Mesenchymal stem cell (in vitro differentiated cells and primary cell): ENCODE measurements at regions not wholly inside any gene's neighbourhood (a gene's known extent, or its start where the extent isn't known, plus 50 kb on each side); places are given as distances from the start of the nearest gene placed in this dataset.
"Not testable (repeated sequence)": the region's sequence is repeated elsewhere in the genome, so short reads cannot be mapped to it uniquely, and the experiment has no call there.

Experiments
- DNase-seq: peaks from one replicate; pipeline ENCODE4 v3.0.0-alpha.2; 2013
- H2AFZ ChIP-seq: one replicate; pipeline ENCODE4 v1.6.1; 2013; ENCODE audit warnings: low read depth, mild to moderate bottlenecking, control low read depth, inconsistent platforms, low read length, moderate library complexity
- H2AK5ac ChIP-seq: 2 replicates; pipeline ENCODE4 v1.6.1; 2013; ENCODE audit warnings: low read length, moderate library complexity, mild to moderate bottlenecking, inconsistent platforms; ENCODE audit not compliant: severe bottlenecking
- H2BK120ac ChIP-seq: one replicate; pipeline ENCODE4 v1.6.1; 2013; ENCODE audit warnings: low read depth, mild to moderate bottlenecking, inconsistent platforms, low read length, moderate library complexity
- H2BK12ac ChIP-seq, 2 experiments: one replicate each; pipeline ENCODE4 v1.6.1; 2013; ENCODE audit warnings: inconsistent platforms in 2 of 2, low read length in 2 of 2, mild to moderate bottlenecking in 2 of 2, moderate library complexity in 2 of 2, control low read depth in 1 of 2
- H2BK15ac ChIP-seq: one replicate; pipeline ENCODE4 v1.6.1; 2013; ENCODE audit warnings: mild to moderate bottlenecking, low read depth, inconsistent platforms; ENCODE audit not compliant: poor library complexity, severe bottlenecking
- H2BK5ac ChIP-seq: 2 replicates; pipeline ENCODE4 v1.6.1; 2013; ENCODE audit warnings: low read depth, mild to moderate bottlenecking, low read length, control low read depth, inconsistent platforms; ENCODE audit not compliant: poor library complexity, severe bottlenecking
- H3K14ac ChIP-seq, 2 experiments: one replicate each; pipeline ENCODE4 v1.6.1; 2013; ENCODE audit warnings: inconsistent platforms in 2 of 2, low read length in 2 of 2, control low read depth in 1 of 2, mild to moderate bottlenecking in 1 of 2, moderate library complexity in 1 of 2
- H3K18ac ChIP-seq, 2 experiments: one replicate each; pipeline ENCODE4 v1.6.1; 2013; ENCODE audit warnings: inconsistent platforms in 2 of 2, low read length in 2 of 2, control low read depth in 1 of 2, low read depth in 1 of 2, mild to moderate bottlenecking in 1 of 2
- H3K23ac ChIP-seq, 2 experiments: one replicate each; pipeline ENCODE4 v1.6.1; 2013; ENCODE audit warnings: inconsistent platforms in 2 of 2, low read length in 2 of 2, mild to moderate bottlenecking in 2 of 2, moderate library complexity in 2 of 2, control low read depth in 1 of 2
- H3K27ac ChIP-seq: 2 replicates; pipeline ENCODE4 v1.5.1; 2013; ENCODE audit warnings: mild to moderate bottlenecking, moderate library complexity, low read length, control low read depth, inconsistent platforms; ENCODE audit not compliant: poor library complexity, severe bottlenecking
- H3K27me3 ChIP-seq, 2 experiments: 2 replicates each; pipeline versions ENCODE4 v1.6.1 to v1.7.0; 2013; ENCODE audit warnings: low read length in 2 of 2, mild to moderate bottlenecking in 2 of 2, moderate library complexity in 2 of 2, control low read depth in 1 of 2, inconsistent platforms in 1 of 2; ENCODE audit not compliant: control insufficient read depth in 1 of 2, insufficient read depth in 1 of 2
- H3K36me3 ChIP-seq, 2 experiments: 2 replicates each; pipeline versions ENCODE4 v1.6.1 to v1.7.0; 2013; ENCODE audit warnings: low read length in 2 of 2, control low read depth in 1 of 2, inconsistent platforms in 1 of 2, low read depth in 1 of 2, mild to moderate bottlenecking in 1 of 2; ENCODE audit not compliant: insufficient read depth in 2 of 2, control insufficient read depth in 1 of 2
- H3K4ac ChIP-seq, 2 experiments: one replicate each; pipeline ENCODE4 v1.6.1; 2013; ENCODE audit warnings: inconsistent platforms in 2 of 2, low read length in 2 of 2, mild to moderate bottlenecking in 2 of 2, moderate library complexity in 2 of 2, control low read depth in 1 of 2, low read depth in 1 of 2
- H3K4me1 ChIP-seq: 2 replicates; pipeline ENCODE4 v1.6.1; 2013; ENCODE audit warnings: low read depth, low read length, control low read depth; ENCODE audit not compliant: control insufficient read depth, insufficient read depth
- H3K4me2 ChIP-seq: 2 replicates; pipeline ENCODE4 v1.6.1; 2013; ENCODE audit warnings: low read length, mild to moderate bottlenecking, inconsistent platforms; ENCODE audit not compliant: poor library complexity, severe bottlenecking
- H3K4me3 ChIP-seq, 2 experiments: 2 replicates each; pipeline versions ENCODE4 v1.5.1 to v1.7.0; 2013; ENCODE audit warnings: low read length in 2 of 2, mild to moderate bottlenecking in 2 of 2, control low read depth in 1 of 2, low read depth in 1 of 2; ENCODE audit not compliant: insufficient read depth in 1 of 2
- H3K79me1 ChIP-seq: replicated peaks from 2 replicates; pipeline ENCODE4 v1.6.1; 2013; ENCODE audit warnings: mild to moderate bottlenecking, control low read depth, low read length, inconsistent platforms; ENCODE audit not compliant: poor library complexity, severe bottlenecking
- H3K9ac ChIP-seq: 2 replicates; pipeline ENCODE4 v1.7.0; 2013; ENCODE audit warnings: mild to moderate bottlenecking, low read length, moderate library complexity
- H3K9me3 ChIP-seq: 2 replicates; pipeline ENCODE4 v1.7.0; 2013; ENCODE audit warnings: mild to moderate bottlenecking, low read length; ENCODE audit not compliant: control insufficient read depth
- H4K8ac ChIP-seq: one replicate; pipeline ENCODE4 v1.6.1; 2013; ENCODE audit warnings: inconsistent platforms, mild to moderate bottlenecking, low read length, moderate library complexity
- H4K91ac ChIP-seq: one replicate; pipeline ENCODE4 v1.6.1; 2013; ENCODE audit warnings: mild to moderate bottlenecking, low read length, inconsistent platforms
- WGBS: methylation state at CpG from one replicate; pipeline ENCODE4 v1.1.7; 2013; ENCODE audit warnings: mixed read lengths; 5-methylcytosine and 5-hydroxymethylcytosine counted together

DNA sequence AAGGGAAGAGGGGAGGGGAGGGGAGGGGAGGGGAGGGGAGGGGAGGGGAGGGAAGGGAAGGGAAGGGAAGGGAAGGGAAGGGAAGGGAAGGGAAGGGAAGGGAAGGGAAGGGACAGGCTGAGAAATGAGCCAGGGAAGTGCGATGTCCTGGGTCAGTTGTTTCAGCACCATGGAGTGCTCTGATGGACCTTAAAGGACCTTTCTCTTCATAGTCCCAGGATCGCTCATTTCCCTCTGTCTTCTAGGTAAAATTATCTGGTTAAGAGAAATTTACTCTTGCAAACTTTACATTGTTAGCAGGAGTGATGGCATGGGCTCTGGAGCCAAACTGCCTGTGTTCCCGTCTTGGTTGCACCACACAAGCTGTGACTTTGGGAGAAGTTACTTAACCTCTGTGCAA lies 357.8 kb downstream of the MATN1 start:
- H2BK15ac ChIP-seq: no peak overlapping the region
- H2AK5ac ChIP-seq: no peak overlapping the region
- H2BK5ac ChIP-seq: no peak overlapping the region
- no peak overlapping the region for H3K27ac ChIP-seq
- H3K4me1 ChIP-seq: no peaks in the 10 kb centered on the region
- H4K8ac ChIP-seq: no peak overlapping the region
- DNase-seq: no peak
- no peak overlapping the region for H3K14ac ChIP-seq
- no peaks in the 10 kb centered on the region for H3K9me3 ChIP-seq
- H3K18ac ChIP-seq: no peak overlapping the region
- no peak overlapping the region for H3K4me3 ChIP-seq
- H2BK12ac ChIP-seq: no peak overlapping the region
- H3K79me1 ChIP-seq: no peaks in the 10 kb centered on the region
- no peak overlapping the region for H3K9ac ChIP-seq
- peaks cover 0 to 59% of the 10 kb centered on the region in 2 experiments for H3K27me3 ChIP-seq
- no peak overlapping the region for H3K4me2 ChIP-seq
- H2BK120ac ChIP-seq: no peak overlapping the region
- H3K36me3 ChIP-seq: no peaks in the 10 kb centered on the region
- 75% methylated on average over 2 of the region's 3 CpGs for WGBS
- no peak overlapping the region for H4K91ac ChIP-seq
- H3K4ac ChIP-seq: no peak overlapping the region
- H2AFZ ChIP-seq: no peak overlapping the region
- H3K23ac ChIP-seq: no peak overlapping the region

DNA sequence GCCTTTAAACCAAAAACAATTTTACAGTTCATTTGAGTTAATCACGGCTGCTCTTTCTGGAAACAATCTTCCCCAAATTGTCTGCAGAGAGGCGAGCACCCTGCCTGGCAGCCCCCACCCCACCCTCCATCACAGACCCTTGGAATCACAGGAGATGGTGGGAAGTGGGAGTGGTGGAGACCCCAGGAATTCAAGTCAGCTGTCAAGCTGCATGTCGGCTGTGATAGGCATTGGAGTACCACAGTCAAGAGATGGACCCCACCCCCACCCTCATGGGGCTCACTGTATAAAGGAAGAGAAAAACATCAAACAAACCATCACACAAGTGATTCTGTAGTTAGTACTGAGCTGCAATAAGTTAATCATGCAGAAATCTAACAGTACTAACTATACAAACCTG lies 360.4 kb downstream of the MATN1 start:
- Histone ChIP-seq H2BK15ac (no peak overlapping the region), H3K14ac (no peak overlapping the region), H2BK12ac (no peak overlapping the region), H4K8ac (no peak overlapping the region), H2BK120ac (no peak overlapping the region), H4K91ac (no peak overlapping the region), H3K4ac (no peak overlapping the region), H2AFZ (no peak overlapping the region), H3K23ac (no peak overlapping the region), H3K18ac (no peak overlapping the region), H2AK5ac (no peak overlapping the region), H3K9ac (no peak overlapping the region), H3K9me3 (no peaks in the 10 kb centered on the region), H3K79me1 (no peaks in the 10 kb centered on the region), H3K4me3 (no peak overlapping the region), H3K27me3 (peaks cover under 1 to 59% of the 10 kb centered on the region in 2 experiments), H3K36me3 (no peaks in the 10 kb centered on the region), H3K4me2 (no peak overlapping the region), H3K4me1 (no peaks in the 10 kb centered on the region), H2BK5ac (no peak overlapping the region), H3K27ac (no peak overlapping the region)
- DNase-seq: no peak
- no CpG with 5 or more reads among the region's 3 CpGs for WGBS

DNA sequence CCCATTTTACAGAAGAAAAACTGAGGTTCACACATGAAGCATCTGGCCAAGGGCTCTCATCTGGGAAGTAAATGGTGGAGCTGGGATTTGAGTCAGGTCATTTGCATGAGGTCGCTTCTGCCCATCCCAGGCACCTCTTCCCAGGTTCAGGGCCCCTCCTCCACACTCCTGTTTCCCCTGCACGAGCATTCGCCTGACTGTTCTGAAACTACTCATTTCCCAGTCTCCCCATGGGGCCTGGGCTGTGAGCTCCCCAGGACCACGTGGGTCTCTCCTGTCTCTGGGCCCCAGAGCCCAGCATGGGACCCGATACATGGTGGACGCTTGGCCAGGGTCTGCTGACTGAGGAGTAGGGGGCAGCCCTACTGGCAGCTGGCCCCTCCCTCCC lies 360.8 kb downstream of the MATN1 start:
- Histone ChIP-seq H3K27ac (no peak overlapping the region), H3K18ac (no peak overlapping the region), H3K23ac (no peak overlapping the region), H3K9ac (no peak overlapping the region), H3K36me3 (no peaks in the 10 kb centered on the region), H3K4me1 (no peaks in the 10 kb centered on the region), H3K14ac (no peak overlapping the region), H2BK5ac (no peak overlapping the region), H2AK5ac (no peak overlapping the region), H2BK120ac (no peak overlapping the region), H2BK12ac (no peak overlapping the region), H3K27me3 (peaks cover 4 to 55% of the 10 kb centered on the region in 2 experiments), H3K4me3 (no peak overlapping the region), H4K8ac (no peak overlapping the region), H4K91ac (no peak overlapping the region), H3K4me2 (no peak overlapping the region), H3K9me3 (no peaks in the 10 kb centered on the region), H2BK15ac (no peak overlapping the region), H3K79me1 (no peaks in the 10 kb centered on the region), H2AFZ (no peak overlapping the region), H3K4ac (no peak overlapping the region)
- 65% methylated on average over 6 of the region's 6 CpGs for WGBS
- no peak for DNase-seq

DNA sequence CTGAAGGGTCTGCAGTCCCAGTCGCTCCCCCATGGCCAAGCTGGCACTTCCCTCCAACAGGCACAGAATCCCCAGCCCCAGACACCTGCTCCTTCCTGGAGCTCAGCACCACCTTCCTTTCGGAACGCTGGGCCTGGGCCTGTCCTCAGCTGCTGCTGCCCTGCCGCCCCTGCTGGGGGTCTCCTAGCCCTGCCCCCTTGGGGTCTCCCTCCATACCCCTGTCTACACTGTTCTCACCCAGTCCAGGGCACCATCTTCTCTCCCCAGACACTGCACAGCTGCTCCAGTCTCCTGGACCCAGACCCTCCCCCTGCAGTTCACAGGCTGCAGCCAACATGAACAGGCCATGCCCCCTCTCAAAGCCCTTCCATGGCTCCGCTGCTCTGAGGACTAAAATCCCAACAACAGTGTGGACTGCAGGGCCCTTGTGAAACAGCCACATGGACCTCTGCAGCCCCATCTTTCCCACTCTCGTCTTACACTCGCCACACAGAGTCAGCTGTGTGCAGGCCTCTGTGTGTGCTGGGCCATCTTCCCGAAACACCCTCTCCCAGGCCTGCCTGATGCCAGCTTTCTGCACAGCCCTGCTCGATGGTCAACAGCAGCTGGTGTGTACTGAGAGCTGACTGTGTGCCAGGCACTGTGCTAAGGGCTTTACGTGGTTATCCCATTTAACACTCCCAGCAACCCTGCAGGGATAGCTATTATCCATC lies 361.3 kb downstream of the MATN1 start:
- not testable (repeated sequence) for H3K4me1 ChIP-seq, H4K91ac ChIP-seq, H3K14ac ChIP-seq, H3K23ac ChIP-seq, H3K18ac ChIP-seq, H3K36me3 ChIP-seq, H2BK120ac ChIP-seq, H3K4me3 ChIP-seq, H4K8ac ChIP-seq, H3K4me2 ChIP-seq, H2BK5ac ChIP-seq, H2BK15ac ChIP-seq, H3K79me1 ChIP-seq, H3K4ac ChIP-seq, H2BK12ac ChIP-seq, H2AK5ac ChIP-seq, H2AFZ ChIP-seq, H3K9ac ChIP-seq, H3K9me3 ChIP-seq, H3K27ac ChIP-seq, DNase-seq
- WGBS: 54% methylated on average over 9 of the region's 10 CpGs
- H3K27me3 ChIP-seq: peaks cover 4 to 52% of the 10 kb centered on the region in 2 experiments
